NCI-H2029 treated with DMSO at 0.1 percent for 48 hours (cell line): ENCODE measurements at regions not wholly inside any gene's neighbourhood (a gene's known extent, or its start where the extent isn't known, plus 50 kb on each side); places are given as distances from the start of the nearest gene placed in this dataset.

Experiments used
- DNase-seq: peaks from one replicate; lab custom pipeline; 2025; lab: John Stamatoyannopoulos, UW

DNA sequence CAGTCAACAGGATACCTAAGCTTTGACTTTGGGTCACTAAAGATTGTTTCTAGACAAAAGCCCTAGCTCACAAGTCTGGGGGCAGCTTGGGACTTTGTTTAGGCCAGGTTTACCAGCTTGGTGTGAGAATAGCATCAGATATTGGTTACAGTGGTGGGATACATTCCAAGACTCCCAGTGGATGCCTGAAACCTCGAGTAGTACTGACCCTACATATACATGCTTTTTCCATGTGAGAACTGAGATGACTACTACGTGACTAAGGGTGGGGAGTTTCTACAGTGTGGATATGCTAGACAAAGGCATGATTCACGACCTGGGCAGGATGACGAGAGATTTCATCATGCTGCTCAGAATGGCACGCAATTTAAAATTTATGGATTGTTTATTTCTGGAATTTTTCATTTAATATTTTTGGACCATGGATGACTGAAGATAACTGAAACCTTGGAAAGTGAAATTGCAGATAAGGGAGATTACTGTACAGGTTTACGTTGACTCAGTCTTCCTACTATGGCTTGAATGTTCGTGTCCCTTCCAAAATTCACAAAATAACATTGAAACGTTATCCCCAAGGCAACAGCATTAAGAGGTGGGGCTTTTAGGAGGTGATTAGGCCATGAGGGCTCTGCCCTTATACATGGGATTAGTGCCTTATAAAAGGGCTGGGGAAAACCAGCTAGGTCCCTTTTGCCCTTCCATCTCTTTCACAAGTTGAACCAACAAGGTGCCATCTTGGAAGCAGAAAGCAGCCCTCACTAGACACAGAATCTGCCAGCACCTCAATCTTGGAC, 50.2 kb upstream of the CTAGE1 start:
- no peak for DNase-seq

DNA sequence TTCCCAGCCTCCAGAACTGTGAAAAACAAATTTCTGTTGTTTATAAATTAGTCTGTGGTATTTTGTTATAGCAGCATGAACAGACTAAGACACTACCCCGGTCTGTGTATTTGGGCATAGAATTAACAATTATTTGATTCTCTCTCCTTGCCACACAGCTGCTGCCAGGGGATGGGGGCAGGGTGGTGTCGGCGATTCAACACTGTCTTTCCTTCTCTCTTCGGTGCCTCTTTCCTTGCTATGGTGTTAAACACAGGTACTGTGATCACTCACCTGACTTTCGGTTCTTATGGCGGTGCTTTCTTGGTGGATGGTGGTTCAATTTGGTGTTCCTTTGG, 50.8 kb upstream of the CTAGE1 start:
- DNase-seq, result no peak

DNA sequence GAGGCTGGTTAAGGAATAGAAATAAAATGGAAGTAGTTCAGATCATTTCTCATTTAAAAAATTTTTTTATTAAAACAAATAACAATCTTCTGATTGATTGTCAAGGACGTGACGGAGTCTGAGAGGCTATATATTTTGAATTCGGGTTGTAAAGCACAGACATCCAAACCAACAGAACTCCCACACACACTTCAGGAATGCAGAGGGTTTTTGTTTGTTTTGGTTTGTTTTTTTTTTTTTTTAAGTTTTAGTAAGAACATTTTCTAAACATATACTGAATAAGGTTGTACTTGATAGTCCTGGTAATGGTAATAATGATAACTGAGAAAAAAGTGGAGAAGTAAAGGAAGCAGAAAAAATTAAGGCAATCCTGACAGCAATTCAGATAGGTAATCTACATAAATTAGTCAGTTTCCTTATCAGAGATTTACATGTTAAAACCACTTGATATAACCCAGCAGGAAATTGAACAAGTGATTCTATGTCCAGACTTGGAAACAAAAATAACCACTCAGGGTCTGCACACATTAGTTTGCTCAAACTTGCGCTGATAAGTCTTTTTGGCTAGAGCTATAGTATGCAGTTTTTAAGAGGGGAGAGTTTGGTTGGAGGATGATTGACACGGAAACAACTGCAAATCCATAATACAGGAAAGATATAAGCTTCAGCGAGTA, 51.5 kb upstream of the CTAGE1 start:
- no peak for DNase-seq

- DNase-seq, result no peak
These were observed 52.2 kb upstream of the CTAGE1 start for GRCh38 chr18:22469926-22470247.

- DNase-seq, result no peak
These were observed 52.8 kb upstream of the CTAGE1 start for GRCh38 chr18:22470248-22471235.

DNA sequence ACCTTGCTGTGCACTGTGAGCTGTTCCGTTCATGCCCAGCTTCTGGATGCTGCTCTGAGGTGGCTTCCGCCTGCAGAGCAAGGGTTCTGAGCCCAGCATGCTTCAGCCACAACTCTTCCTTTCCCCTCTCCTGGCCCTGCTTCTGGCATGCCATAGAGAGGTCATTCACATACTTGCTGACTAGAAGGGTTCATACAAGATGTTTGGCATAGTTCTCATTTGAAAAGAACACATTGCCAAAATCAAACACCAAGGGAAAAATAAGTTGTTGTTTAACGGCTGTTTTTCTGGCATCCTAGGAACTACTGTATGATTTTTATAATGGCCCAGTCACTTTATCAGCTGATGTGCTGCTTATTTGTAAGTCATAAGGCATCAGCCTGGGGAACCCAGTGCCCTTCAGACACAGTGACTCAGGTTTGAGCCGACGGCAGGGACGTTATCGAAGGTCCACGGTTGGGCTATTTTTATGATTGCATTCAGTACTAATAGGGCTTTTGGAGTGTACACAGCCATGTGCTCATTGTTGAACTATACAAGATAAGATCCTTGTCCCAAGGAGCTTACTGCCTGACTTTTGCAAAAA, 53.9 kb upstream of the CTAGE1 start:
- DNase-seq, result no peak

- DNase-seq, result no peak
These were observed 55.7 kb upstream of the CTAGE1 start for GRCh38 chr18:22473366-22473765.

DNA sequence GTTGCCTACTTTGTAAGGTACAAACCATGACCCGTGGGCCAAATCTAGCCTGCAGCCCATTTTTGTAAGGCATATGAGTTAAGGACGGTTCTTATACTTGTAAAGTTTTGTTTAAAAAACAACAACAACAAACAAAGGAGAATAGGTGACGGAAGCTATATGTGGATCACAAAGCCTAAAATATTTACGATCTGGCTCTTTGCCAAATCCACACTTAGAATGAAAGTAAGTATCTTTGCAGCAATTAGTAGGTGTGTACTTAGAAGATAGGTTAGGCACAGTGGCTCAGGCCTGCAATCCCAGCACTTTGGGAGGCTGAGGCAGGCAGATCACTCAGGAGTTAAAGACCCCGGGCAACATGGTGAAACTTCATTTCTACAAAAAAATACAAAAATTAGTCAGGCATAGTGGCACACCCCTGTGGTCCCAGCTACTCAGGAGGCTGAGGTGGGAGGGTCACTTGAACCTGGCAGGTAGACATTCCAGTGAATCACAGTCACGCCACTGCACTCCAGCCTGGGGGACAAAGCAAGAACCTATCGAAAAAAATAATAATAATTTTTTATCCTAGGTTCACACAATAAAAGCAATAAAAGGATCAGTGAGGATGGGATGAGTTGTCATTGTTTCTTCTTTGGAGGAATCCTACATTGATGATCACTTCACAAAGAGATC, 57.8 kb upstream of the CTAGE1 start:
- DNase-seq, result no peak

DNA sequence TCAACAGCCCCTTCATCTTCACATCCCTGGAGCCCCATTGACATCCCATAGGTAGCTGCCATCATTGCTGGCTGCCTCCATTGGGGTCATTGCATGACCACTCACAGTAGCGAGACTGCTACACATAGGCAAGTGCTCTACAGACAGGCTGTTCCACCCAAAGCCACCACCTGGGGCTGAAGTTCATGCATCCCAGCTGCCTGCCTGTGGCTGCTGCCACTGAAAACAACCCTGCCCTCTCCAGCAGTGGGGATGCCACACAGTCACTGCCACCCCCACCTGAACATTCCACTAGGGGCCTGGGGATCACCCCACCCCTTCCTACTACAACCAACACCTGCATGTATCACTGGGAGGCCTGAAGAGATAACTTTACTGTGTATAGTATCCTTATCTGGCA, 59.5 kb upstream of the CTAGE1 start:
- no peak for DNase-seq

- DNase-seq, result no peak
These were observed 65.2 kb upstream of the CTAGE1 start for GRCh38 chr18:22482948-22483347.

DNA sequence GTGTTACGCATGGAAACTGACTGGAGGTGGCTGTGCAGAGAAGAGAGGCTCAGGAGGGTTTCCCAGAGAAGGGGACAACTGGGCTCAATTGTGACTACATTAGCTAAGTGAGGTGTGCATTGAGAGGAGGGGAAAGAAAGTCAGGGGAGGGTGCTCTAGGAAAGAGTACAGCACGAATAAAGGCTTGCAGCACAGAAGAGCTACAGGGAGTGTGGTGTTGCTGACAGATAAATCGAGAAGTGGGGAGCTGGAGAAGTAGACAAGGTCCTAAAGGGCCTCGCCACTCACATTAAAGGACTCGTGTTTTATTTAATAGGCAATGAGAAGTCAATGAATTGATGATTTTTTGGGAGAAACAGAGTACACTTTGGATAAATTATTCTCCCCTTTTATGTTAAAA, 65.7 kb upstream of the CTAGE1 start:
- DNase-seq, result no peak

- no peak for DNase-seq
These were observed 66.8 kb upstream of the CTAGE1 start for GRCh38 chr18:22484471-22484870.

DNA sequence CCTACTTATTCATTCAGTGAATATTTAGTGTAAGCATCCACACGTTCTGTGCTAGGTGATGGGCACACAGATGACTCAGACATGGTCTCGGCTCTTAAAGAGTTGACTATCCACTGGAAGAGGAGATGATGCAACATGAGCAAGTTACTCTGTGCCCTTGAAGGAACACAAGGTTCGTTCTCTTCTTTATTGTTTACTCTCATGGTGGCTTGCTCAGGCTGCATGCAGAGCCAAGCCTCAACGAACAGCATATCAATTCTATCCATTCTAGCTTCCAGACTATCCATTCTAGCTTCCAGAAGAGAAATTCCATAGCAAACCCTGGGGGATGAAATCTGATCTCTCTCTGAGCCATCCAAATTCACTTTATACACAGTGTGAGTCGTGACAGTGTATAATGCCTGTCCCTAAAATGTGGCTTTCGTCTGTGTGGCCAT, 68.1 kb upstream of the CTAGE1 start:
- no peak for DNase-seq

DNA sequence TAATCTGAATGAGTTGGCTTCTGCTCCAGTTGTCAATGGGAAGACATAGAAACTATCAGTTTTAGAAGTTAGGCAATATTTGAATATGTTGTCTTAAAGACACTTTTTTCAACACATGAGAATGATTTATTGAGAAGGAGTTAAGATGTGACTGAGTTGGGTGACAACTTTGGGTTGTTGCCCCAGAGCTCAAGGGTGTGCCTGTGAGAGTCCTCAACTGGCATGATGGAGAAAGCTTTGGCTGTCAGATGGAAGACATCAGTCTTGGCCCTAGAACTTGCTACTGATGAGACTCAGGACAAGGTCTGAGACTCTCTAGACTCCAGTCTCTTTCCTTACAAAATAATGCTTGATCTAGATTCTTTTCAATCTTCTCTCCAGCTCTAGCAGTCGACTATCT, 69.0 kb upstream of the CTAGE1 start:
- DNase-seq, result no peak

GRCh38 chr18:22488554-22488953, 70.8 kb upstream of the CTAGE1 start:
- DNase-seq, result no peak

DNA sequence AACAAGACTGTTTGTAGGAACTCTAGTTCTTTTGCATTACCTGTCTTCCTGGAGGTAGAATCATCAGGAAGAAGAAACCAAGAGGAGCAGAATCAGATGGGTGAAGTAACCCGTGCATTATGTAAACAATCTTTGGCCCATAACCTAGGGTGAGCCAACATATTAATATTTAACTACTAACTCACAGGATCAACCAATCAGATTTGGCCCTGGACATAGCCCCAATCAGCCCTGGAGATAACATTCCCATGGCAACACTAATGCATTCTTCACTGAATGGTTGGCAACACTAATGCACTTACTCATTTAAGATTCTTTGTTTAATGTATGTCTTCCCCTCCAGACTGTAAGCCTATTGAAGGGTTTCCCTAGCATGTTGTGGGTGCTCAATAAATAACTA, 72.0 kb upstream of the CTAGE1 start:
- no peak for DNase-seq

DNA sequence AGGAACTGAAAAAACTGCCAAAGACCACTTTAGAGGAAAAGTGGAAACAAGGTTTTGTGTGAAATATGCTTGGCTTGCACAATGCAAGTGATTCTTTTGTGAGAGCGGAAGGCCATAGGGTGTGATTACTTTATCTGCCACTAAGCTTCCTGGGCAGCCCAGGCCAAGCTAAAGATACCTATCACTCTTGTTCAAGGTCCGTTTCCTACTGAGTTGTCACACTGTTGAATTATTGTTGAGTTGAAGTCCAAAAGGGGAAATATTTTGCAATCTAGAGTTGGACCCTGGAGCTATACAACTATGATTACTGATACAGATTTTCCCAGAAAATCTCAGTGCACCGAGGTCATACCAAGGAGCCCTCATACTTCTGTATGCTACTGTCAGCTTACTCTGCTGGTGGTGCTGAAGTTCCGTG, 72.7 kb upstream of the CTAGE1 start:
- DNase-seq, result no peak

DNA sequence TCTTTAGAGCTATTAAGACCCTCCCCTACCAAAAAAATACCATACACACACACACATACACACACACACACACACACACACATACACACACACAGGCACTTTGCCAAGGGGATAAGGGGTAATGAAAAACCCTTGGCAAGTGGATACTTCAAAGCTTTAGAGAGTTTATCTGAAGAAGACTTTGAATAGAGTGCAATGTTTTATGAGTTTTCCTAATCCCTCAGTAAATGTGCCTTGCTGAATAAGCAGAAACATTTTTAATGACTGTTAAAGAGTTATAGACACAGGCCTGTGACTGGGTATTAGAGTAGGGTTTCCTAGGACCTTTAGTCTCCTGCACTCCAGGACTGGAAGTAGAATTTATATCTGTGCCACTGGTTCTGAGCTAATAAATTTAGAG, 75.5 kb upstream of the CTAGE1 start:
- DNase-seq, result no peak

DNA sequence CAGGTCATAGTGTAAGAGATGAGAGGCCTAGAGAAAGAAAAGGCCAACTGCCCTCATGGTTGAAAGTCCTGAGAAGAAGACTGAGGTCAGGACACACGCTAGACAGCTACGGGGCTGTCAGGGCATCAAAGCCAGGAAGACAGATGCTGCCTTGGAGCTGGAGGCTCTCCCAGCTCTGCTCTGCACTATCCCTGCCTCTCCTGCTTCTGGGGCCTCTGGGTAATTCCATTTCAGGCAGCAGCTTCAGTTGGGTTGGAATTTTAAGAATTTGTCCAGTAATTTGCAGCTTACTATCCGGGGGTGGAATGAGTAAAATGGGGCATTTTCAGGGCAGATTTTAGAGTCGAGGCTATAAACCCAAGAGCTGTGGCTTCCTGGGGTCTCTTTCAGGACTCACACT, 76.2 kb upstream of the CTAGE1 start:
- DNase-seq, result no peak

- DNase-seq, result no peak
These were observed 77.1 kb upstream of the CTAGE1 start for GRCh38 chr18:22494771-22495170.

- no peak for DNase-seq
These were observed 81.7 kb upstream of the CTAGE1 start for GRCh38 chr18:22499421-22499820.

DNA sequence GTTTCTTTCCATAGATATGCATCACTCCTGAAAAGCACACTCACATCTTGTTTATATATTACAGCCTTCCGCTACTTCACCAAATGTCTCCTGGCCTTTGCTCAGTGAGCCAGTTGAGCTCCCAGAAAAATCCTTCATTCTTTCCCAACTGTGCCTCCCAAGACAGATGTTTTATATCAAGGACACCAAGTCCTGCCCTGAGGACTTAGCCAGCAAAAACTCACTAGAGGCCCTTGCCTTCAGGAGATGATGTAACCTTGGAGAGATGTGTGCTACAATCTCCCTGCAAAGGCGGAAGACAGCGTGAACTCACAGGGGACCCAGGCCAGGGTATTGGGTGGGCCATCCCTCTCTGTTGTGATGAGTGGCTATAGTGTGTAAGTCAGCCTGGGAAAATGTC, 86.1 kb upstream of the CTAGE1 start:
- no peak for DNase-seq
